ENCODE measurements at regions not wholly inside any gene's neighbourhood (a gene's known extent, or its start where the extent isn't known, plus 50 kb on each side); places are given as distances from the start of the nearest gene placed in this dataset.

GRCh38 chr6:25179051-25179778 lies 100.0 kb upstream of the CARMIL1 start:
- H3K4me3 ChIP-seq (ENCODE audit: low read length in 3 of 3): no peak overlapping the region
- no peaks in the 10 kb centered on the region for H3K27me3 ChIP-seq (ENCODE audit: control insufficient read depth in 3 of 3, insufficient read depth in 3 of 3, low read length in 3 of 3)
- H3K36me3 ChIP-seq (ENCODE audit: control insufficient read depth in 3 of 3, insufficient read depth in 3 of 3, low read length in 3 of 3): no peaks in the 10 kb centered on the region
- H3K9ac ChIP-seq (ENCODE audit: low read depth in 1 of 3, low read length in 3 of 3): no peak overlapping the region
- peak overlapping the region; percentile 73 for H3K27ac ChIP-seq (ENCODE audit: low read depth, low read length)
- H3K4me1 ChIP-seq (ENCODE audit: control insufficient read depth in 3 of 3, insufficient read depth in 3 of 3, low read length in 3 of 3): peaks cover 0 to 8% (median 0%) of the 10 kb centered on the region in 3 donors
- H3K9me3 ChIP-seq (ENCODE audit: control insufficient read depth in 3 of 3, low read length in 3 of 3): no peaks in the 10 kb centered on the region

DNA sequence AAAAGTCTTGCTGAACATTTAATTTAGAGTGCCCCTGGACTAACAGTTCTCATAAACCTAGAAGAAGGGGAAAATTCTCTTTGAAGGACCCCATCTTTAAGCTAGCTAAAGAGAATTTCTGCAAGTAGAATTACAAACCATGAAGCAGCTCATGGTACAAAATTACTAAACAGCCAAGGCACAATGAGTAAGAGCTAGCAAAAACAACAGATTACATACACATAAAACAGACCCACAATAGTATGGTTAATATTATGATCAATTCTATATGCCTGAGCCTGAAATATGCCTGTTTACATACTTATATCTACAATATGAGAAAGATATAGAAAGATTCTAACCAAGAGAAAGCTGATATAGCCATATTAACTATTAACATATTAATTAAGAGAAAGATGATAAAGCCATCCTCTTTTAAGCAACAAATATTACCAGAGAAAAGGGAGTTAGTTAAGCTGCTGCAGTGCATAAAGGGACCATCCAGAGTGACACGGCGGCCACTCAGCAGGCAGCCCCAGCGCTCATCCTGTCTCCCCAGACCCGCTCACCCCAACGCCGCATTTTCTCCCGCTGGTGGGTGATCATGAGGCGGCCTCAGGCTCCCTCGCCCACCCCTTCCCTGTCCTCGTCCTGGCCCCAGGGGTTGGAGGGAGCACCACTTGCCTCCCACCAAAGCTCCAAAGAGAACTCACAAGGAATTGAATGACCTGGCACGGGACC lies 98.4 kb upstream of the CARMIL1 start:
- Histone ChIP-seq H3K9ac (ENCODE audit: low read depth in 1 of 3, low read length in 3 of 3) (no peak overlapping the region), H3K4me1 (ENCODE audit: control insufficient read depth in 3 of 3, insufficient read depth in 3 of 3, low read length in 3 of 3) (peaks cover 0 to 8% (median 0%) of the 10 kb centered on the region in 3 donors), H3K9me3 (ENCODE audit: control insufficient read depth in 3 of 3, low read length in 3 of 3) (no peaks in the 10 kb centered on the region), H3K27me3 (ENCODE audit: control insufficient read depth in 3 of 3, insufficient read depth in 3 of 3, low read length in 3 of 3) (no peaks in the 10 kb centered on the region), H3K27ac (ENCODE audit: low read depth, low read length) (peak overlapping the region; percentile 28), H3K36me3 (ENCODE audit: control insufficient read depth in 3 of 3, insufficient read depth in 3 of 3, low read length in 3 of 3) (no peaks in the 10 kb centered on the region), H3K4me3 (ENCODE audit: low read length in 3 of 3) (no peak overlapping the region)

GRCh38 chr6:25181350-25181724 lies 97.8 kb upstream of the CARMIL1 start:
- Histone ChIP-seq H3K9ac (ENCODE audit: low read depth in 1 of 3, low read length in 3 of 3) (no peak overlapping the region), H3K27ac (ENCODE audit: low read depth, low read length) (no peak overlapping the region)

DNA sequence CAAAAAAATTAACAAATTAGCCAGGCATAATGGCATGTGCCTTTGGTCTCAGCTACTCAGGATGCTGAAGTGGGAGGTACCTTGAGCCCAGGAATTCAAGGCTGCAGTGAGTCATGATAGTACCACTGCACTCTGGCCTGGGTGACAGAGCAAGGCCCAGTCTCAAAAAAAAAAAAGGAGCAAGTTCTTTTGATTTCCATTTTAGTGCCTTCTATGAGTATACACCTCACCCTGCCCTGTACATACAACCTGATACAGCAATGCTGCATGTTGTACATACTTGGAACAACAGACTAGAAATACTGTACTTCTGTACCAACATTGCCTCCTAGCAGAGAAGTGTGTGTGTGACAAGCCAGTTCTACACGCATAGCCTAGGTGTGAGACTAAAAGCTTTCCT lies 97.3 kb upstream of the CARMIL1 start:
- Histone ChIP-seq H3K36me3 (ENCODE audit: control insufficient read depth in 3 of 3, insufficient read depth in 3 of 3, low read length in 3 of 3) (no peaks in the 10 kb centered on the region), H3K9ac (ENCODE audit: low read depth in 1 of 3, low read length in 3 of 3) (no peak overlapping the region), H3K27me3 (ENCODE audit: control insufficient read depth in 3 of 3, insufficient read depth in 3 of 3, low read length in 3 of 3) (no peaks in the 10 kb centered on the region), H3K4me1 (ENCODE audit: control insufficient read depth in 3 of 3, insufficient read depth in 3 of 3, low read length in 3 of 3) (peaks cover 0 to 8% (median 0%) of the 10 kb centered on the region in 3 donors), H3K4me3 (ENCODE audit: low read length in 3 of 3) (no peak overlapping the region), H3K27ac (ENCODE audit: low read depth, low read length) (no peak overlapping the region), H3K9me3 (ENCODE audit: control insufficient read depth in 3 of 3, low read length in 3 of 3) (no peaks in the 10 kb centered on the region)

More at GRCh38 chr6:25181350-25181724, 97.8 kb upstream of the CARMIL1 start:
- no peaks in the 10 kb centered on the region for H3K27me3 ChIP-seq (ENCODE audit: control insufficient read depth in 3 of 3, insufficient read depth in 3 of 3, low read length in 3 of 3)
- H3K4me3 ChIP-seq (ENCODE audit: low read length in 3 of 3): no peak overlapping the region
- H3K9me3 ChIP-seq (ENCODE audit: control insufficient read depth in 3 of 3, low read length in 3 of 3): no peaks in the 10 kb centered on the region
- no peaks in the 10 kb centered on the region for H3K36me3 ChIP-seq (ENCODE audit: control insufficient read depth in 3 of 3, insufficient read depth in 3 of 3, low read length in 3 of 3)
- peaks cover 0 to 8% (median 0%) of the 10 kb centered on the region in 3 donors for H3K4me1 ChIP-seq (ENCODE audit: control insufficient read depth in 3 of 3, insufficient read depth in 3 of 3, low read length in 3 of 3)

GRCh38 chr6:25186919-25187318 lies 92.3 kb upstream of the CARMIL1 start:
- Histone ChIP-seq H3K9me3 (ENCODE audit: control insufficient read depth in 3 of 3, low read length in 3 of 3) (no peaks in the 10 kb centered on the region), H3K36me3 (ENCODE audit: control insufficient read depth in 3 of 3, insufficient read depth in 3 of 3, low read length in 3 of 3) (no peaks in the 10 kb centered on the region), H3K27me3 (ENCODE audit: control insufficient read depth in 3 of 3, insufficient read depth in 3 of 3, low read length in 3 of 3) (no peaks in the 10 kb centered on the region)

DNA sequence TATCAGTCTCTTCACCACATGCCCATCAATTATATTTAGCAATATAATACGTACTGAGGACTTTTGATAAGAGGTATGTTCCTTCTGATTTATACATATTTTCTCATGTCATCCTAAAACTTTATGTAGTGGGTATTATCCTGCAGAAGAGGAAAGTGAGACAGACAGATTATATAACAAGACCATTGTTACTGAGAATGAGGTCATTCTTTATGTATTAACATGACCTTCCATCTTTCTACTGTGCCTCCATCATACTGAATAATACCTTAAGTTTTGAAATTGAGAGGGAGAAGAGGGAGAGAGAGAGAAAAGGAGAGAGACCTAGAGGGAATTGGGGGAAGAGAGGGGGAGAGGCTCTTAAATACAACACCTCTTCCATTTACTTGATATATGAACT lies 90.9 kb upstream of the CARMIL1 start:
- no peak overlapping the region for H3K4me3 ChIP-seq (ENCODE audit: low read length in 3 of 3)
- H3K4me1 ChIP-seq (ENCODE audit: control insufficient read depth in 3 of 3, insufficient read depth in 3 of 3, low read length in 3 of 3): peaks cover 0 to 4% (median 0%) of the 10 kb centered on the region in 3 donors
- no peaks in the 10 kb centered on the region for H3K9me3 ChIP-seq (ENCODE audit: control insufficient read depth in 3 of 3, low read length in 3 of 3)
- no peak overlapping the region for H3K27ac ChIP-seq (ENCODE audit: low read depth, low read length)
- no peak overlapping the region for H3K9ac ChIP-seq (ENCODE audit: low read depth in 1 of 3, low read length in 3 of 3)
- H3K36me3 ChIP-seq (ENCODE audit: control insufficient read depth in 3 of 3, insufficient read depth in 3 of 3, low read length in 3 of 3): no peaks in the 10 kb centered on the region
- H3K27me3 ChIP-seq (ENCODE audit: control insufficient read depth in 3 of 3, insufficient read depth in 3 of 3, low read length in 3 of 3): no peaks in the 10 kb centered on the region

More at GRCh38 chr6:25186919-25187318, 92.3 kb upstream of the CARMIL1 start:
- no peak overlapping the region for H3K4me3 ChIP-seq (ENCODE audit: low read length in 3 of 3)
- no peaks in the 10 kb centered on the region for H3K4me1 ChIP-seq (ENCODE audit: control insufficient read depth in 3 of 3, insufficient read depth in 3 of 3, low read length in 3 of 3)
- no peak overlapping the region for H3K9ac ChIP-seq (ENCODE audit: low read depth in 1 of 3, low read length in 3 of 3)
- no peak overlapping the region for H3K27ac ChIP-seq (ENCODE audit: low read depth, low read length)

- H3K27me3 ChIP-seq (ENCODE audit: control insufficient read depth in 3 of 3, insufficient read depth in 3 of 3, low read length in 3 of 3): no peaks in the 10 kb centered on the region
- no peak overlapping the region for H3K9ac ChIP-seq (ENCODE audit: low read depth in 1 of 3, low read length in 3 of 3)
- no peaks in the 10 kb centered on the region for H3K36me3 ChIP-seq (ENCODE audit: control insufficient read depth in 3 of 3, insufficient read depth in 3 of 3, low read length in 3 of 3)
- H3K4me1 ChIP-seq (ENCODE audit: control insufficient read depth in 3 of 3, insufficient read depth in 3 of 3, low read length in 3 of 3): peaks cover 3 to 4% (median 4%) of the 10 kb centered on the region in 3 donors
- no peaks in the 10 kb centered on the region for H3K9me3 ChIP-seq (ENCODE audit: control insufficient read depth in 3 of 3, low read length in 3 of 3)
- no peak overlapping the region for H3K4me3 ChIP-seq (ENCODE audit: low read length in 3 of 3)
- peak overlapping the region; percentile 76 for H3K27ac ChIP-seq (ENCODE audit: low read depth, low read length)
Observed at GRCh38 chr6:25192590-25193459, 86.3 kb upstream of the CARMIL1 start.

DNA sequence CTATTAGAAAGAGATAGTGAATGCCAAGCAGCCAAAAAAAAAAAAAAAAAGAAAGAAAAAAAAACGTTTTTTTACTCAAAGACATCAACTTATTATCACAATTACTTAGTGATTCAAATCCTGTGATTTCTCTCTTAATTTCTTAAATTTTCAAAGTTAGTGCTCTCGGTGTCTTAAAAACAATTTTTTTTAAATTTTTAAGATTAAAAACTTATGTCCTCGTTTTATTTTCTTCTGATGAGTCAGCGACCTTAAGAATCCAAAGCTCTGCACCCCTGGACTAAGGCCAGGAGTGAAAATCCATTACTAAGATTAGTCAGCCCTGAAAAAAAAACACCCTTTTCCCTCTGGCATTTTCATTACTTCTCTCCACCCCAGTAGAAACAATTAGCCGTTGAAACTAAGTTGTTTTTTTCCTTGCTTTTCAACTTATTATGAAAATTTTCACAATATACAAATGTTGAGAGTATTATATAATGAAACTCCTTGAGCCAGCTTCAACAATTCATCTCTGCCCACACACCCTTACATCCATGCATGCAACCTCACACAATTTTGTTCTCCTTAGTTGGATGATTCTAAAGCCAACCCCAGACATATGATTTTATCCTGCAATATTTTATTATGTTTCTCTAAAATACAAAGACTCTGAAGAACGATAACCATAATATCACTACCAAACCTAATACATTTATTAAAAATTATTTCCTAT lies 85.6 kb upstream of the CARMIL1 start:
- Histone ChIP-seq H3K36me3 (ENCODE audit: control insufficient read depth in 3 of 3, insufficient read depth in 3 of 3, low read length in 3 of 3) (no peaks in the 10 kb centered on the region), H3K27me3 (ENCODE audit: control insufficient read depth in 3 of 3, insufficient read depth in 3 of 3, low read length in 3 of 3) (no peaks in the 10 kb centered on the region), H3K9ac (ENCODE audit: low read depth in 1 of 3, low read length in 3 of 3) (no peak overlapping the region), H3K9me3 (ENCODE audit: control insufficient read depth in 3 of 3, low read length in 3 of 3) (no peaks in the 10 kb centered on the region), H3K4me1 (ENCODE audit: control insufficient read depth in 3 of 3, insufficient read depth in 3 of 3, low read length in 3 of 3) (peaks cover 3 to 4% (median 4%) of the 10 kb centered on the region in 3 donors), H3K4me3 (ENCODE audit: low read length in 3 of 3) (no peak overlapping the region), H3K27ac (ENCODE audit: low read depth, low read length) (peak overlapping the region; percentile 76)

- no peak overlapping the region for H3K9ac ChIP-seq (ENCODE audit: low read depth in 1 of 3, low read length in 3 of 3)
- no peak overlapping the region for H3K4me3 ChIP-seq (ENCODE audit: low read length in 3 of 3)
- H3K36me3 ChIP-seq (ENCODE audit: control insufficient read depth in 3 of 3, insufficient read depth in 3 of 3, low read length in 3 of 3): no peaks in the 10 kb centered on the region
- H3K27ac ChIP-seq (ENCODE audit: low read depth, low read length): peak overlapping the region; percentile 39
- H3K9me3 ChIP-seq (ENCODE audit: control insufficient read depth in 3 of 3, low read length in 3 of 3): no peaks in the 10 kb centered on the region
- H3K4me1 ChIP-seq (ENCODE audit: control insufficient read depth in 3 of 3, insufficient read depth in 3 of 3, low read length in 3 of 3): peaks cover 3 to 4% (median 4%) of the 10 kb centered on the region in 3 donors
- no peaks in the 10 kb centered on the region for H3K27me3 ChIP-seq (ENCODE audit: control insufficient read depth in 3 of 3, insufficient read depth in 3 of 3, low read length in 3 of 3)
Observed at GRCh38 chr6:25194172-25194678, 84.9 kb upstream of the CARMIL1 start.

Measured in skeletal muscle tissue (tissue), 3 donors.